HG02678 (cell line): ENCODE measurements at regions not wholly inside any gene's neighbourhood (a gene's known extent, or its start where the extent isn't known, plus 50 kb on each side); places are given as distances from the start of the nearest gene placed in this dataset.
"Not testable (repeated sequence)": the region's sequence is repeated elsewhere in the genome, so short reads cannot be mapped to it uniquely, and the experiment has no call there.

Source experiments
- ATAC-seq: cut with Tn5 transposase; IDR thresholded peaks from one replicate; pipeline ENCODE4 v1.9.1; 2021; ENCODE audit warnings: mild to moderate bottlenecking, moderate library complexity; ENCODE audit not compliant: unreplicated experiment

DNA sequence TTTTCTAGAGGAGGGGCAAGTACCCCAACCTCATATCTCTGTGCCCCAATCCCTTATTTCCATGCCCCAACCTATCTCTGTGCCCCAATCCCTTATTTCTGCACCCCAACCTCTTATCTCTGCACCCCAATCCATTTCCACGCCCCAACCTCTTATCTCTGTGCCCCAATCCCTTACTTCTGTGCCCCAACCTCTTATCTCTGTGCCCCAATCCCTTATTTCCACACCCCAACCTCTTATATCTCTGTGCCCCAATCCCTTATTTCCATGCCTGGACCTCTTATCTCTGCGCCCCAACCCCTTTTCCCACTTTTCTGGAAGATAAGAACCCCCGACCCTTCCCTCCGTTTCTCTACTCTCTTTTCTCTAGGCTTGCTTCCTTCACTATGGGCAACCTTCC, 199.0 kb downstream of the JRKL start:
- ATAC-seq = not testable (repeated sequence)

- no peak for ATAC-seq
Measured at GRCh38 chr11:96595011-96595410, 205.2 kb downstream of the JRKL start.

DNA sequence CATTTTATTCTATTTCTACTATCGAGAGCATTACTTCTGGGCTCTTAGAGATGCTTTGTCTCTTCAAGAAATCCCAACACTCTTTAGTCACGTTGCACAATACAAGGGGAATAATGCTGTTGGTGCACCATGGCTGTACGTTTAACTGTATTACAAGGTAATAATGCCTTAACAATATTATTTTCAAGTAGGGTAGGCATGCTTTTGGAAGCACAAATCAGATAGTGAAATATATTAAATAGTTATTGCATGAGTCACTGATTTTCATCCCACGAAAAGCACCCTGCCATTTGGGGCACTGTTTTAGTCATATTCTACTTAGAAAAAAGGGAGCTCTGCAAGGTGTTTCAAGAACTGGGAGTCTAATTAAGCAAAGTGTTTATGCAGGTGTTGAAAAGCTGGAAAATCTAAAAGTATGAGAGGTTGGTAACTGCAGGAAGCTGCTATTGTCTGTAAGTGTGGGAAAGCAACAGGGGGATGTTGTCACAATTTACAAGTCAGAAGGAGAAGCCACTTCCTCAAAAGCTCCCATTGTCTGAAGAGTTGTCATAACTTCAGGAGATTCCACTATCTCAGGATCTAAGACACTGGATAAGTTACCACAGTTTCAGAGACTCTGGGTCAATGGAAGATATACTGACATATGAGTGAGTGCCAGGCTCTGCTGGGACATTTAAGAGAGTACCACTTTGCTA, 218.2 kb downstream of the JRKL start:
- ATAC-seq = no peak

DNA sequence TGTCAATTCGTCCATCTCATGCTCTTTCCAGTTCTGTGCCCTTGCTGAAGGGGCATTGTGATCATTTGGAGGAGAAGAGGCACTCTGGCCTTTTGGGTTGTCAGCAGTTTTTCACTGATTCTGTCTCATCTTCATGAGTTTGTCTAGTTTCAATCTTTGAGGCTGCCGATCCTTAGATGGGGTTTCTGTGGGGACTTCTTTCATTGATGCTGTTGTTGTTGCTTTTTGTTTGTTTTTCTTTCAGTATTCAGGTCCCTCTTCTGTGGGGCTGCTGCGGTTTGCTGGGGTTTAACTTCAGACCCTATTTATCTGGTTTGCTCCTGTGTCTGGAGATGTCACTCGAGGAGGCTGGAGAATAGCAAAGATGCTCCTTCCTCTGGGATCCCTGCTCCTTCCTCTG, 224.3 kb downstream of the JRKL start:
- no peak for ATAC-seq

DNA sequence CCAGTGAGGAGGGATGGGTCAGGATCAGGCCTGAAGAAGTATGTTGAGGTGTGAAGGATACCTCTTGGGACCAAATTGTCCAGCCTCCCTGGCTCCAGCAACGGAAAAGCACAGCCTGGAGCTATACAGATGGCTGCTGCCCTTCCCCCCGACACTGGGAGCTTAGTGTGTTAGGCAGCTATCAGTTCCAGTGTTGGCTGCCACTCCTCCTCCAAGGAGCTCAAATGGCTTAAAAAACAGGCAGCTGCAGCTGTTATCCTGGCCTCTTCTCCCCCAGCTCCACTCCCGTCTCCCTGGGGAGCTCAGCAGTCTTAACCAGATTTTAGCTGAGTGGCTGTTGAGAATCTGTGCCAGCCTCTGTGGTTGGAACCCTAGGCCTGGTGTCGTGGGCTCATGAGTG, 225.0 kb downstream of the JRKL start:
- no peak for ATAC-seq

GRCh38 chr11:96620464-96621044, 230.7 kb downstream of the JRKL start:
- no peak for ATAC-seq

DNA sequence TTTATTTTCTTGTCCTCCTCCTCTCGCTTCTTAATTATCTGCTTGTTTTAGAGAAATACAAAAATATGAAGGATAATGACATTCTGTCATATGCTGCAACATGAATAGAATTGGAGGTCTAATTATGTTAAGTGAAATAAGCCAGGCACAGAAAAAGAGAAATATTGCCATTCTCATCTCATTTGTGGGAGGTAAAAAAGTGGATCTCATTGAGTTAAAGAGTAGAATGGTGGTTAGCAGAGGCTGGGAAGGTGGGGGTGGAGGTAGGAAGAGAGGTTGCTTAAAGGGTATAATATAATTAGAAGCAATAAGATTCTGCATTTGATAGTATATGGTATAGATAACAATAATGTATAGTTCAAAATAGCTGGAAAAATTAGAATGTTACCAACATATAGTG, 231.3 kb downstream of the JRKL start:
- no peak for ATAC-seq

- no peak for ATAC-seq
Measured at GRCh38 chr11:96622026-96622634, 232.3 kb downstream of the JRKL start.

DNA sequence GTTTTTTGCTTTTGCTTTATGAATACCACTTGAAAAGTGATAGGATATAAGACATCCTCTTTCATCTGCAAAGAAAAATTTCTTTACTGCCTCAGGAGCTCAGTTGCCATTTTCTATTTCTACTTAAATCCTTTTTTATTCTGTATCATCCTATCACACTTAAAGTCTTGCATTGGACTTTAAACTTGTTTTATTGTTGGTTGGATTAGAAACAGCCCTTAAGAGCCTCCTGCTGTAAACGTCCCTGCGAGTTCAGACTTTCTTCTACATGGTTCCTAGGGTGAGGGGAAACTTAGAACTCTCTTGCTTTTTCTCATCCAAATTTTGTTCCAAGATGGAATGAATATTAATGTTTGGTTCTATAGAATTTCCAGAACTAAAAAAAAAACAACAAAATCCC, 234.3 kb downstream of the JRKL start:
- no peak for ATAC-seq

DNA sequence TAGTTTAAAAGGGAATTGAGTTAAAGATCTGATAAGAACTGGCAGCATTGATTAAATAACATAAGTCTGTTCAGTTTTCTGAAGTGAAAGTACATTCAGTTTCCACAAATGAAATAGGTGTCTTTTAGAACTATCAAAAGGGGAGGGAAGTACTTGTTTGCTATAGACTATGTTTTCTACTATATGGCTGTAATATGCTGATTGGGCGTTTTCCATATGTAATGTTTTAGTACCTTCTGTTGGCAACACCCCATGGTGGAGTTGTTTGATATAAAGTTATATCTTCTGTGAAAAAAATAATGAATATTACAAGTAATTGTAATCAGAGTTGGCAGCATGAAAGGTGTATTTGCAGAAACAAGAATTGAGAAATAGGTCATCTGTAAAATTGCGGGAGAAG, 237.6 kb downstream of the JRKL start:
- ATAC-seq = no peak

- ATAC-seq = no peak
Measured at GRCh38 chr11:96635655-96636054, 245.8 kb downstream of the JRKL start.

- ATAC-seq = no peak
Measured at GRCh38 chr11:96641261-96641660, 251.4 kb downstream of the JRKL start.

DNA sequence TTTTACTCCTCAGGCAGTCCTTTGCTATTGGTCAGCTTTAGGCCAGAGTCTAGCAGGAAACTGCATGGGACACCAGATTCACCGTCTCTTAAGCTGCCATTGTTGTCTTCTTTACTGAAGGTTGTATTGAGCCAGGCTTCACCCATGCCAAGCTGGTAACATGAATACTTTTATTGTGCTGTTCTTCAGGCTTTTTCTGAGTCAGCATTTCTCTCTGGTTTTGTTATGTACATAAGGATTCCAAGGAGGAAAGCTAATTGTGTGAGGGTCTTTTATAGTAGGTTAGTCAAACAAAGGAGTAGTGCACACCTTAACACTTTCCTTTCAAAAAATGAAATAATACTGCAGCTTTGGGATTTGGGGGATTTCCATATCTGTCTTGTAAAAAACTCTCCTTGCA, 252.8 kb downstream of the JRKL start:
- no peak for ATAC-seq

DNA sequence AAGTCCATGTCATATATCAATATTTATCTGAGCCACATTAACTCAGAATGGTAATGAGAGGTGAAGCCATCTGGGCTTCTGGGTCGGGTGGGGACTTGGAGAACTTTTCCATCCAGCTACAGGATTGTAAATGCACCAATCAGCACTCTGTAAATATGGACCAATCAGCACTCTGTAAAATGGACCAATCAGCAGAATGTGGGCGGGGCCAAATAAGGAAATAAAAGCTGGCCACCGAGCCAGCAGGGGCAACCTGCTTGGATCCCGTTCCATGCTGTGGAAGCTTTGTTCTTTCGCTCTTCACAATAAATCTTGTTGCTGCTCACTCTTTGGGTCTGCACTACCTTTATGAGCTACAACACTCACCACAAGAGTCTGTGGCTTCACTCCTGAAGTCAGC, 253.4 kb downstream of the JRKL start:
- no peak for ATAC-seq

DNA sequence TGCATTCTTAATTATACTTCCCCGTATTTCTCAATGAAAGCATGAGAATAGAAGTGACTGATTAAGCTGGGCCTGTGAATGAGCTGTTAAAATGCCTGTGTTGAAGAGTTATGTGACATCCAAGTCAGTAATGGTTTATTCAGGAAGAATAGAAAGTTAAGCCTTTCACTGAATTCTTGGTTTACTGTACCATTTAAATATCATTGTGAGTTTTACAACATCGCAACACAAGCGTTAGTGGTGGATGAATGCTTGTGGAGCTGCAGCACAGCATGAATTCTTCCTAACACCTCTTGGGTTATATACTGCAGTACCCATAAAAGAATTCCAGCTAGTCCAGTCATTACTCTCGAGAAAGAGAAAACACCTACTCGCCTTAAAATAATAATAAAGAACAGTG, 257.8 kb downstream of the JRKL start:
- ATAC-seq = no peak

DNA sequence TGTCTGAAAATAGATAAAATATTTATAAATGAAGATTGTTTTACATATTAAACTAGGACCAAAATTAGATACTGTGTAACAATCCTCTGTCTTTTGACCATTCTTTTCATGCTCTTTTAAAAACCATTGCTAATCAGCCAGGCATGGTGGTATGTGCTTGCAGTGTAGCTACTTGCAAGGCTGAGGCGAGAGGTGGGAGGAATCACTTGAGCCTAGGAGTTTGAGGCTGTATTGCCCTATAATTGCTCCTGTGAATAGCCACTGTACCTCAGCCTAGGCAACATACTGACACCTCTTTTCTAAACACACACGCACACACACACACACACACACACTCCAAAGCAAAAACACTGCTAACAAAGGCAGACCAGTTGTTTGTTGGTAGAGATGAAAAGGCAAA, 259.2 kb downstream of the JRKL start:
- no peak for ATAC-seq

GRCh38 chr11:96652516-96652915, 262.7 kb downstream of the JRKL start:
- ATAC-seq = no peak

DNA sequence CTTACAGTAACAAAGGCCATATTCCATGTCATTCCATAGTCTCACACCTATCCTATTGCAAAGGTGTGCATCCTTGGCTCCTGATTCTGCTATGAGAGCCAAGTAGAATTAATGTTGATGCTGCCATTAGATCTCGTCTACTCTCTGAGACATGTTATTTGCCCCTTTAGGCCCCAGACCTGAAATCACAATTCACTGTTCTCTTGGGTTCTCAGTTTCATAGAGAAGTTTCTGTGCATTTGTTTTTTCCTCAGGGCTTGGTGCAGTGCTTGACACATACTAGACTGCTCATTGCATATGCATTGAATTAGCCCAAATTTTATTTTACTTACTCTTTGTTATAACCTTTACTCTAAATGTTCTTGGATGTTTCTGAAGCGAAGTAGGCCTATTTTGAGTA, 265.7 kb downstream of the JRKL start:
- no peak for ATAC-seq

DNA sequence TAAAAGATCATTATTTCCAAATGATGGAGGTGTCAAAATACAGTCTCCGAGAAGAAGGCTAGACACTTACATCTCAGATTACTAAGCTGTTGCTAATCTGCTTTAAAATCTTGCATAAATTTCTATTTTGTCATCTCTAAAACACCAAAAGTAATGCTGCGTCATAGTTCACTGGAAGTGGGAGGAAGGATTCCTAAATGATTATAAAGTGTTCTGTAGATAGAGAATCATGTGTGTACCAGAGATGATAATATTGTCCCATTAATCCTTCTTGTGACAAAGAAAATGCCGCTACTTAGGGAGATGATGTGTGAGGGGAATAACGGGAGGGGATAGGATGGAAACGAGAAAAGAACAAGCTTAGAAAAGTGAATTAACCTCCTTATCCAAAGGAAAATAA, 268.6 kb downstream of the JRKL start:
- no peak for ATAC-seq

DNA sequence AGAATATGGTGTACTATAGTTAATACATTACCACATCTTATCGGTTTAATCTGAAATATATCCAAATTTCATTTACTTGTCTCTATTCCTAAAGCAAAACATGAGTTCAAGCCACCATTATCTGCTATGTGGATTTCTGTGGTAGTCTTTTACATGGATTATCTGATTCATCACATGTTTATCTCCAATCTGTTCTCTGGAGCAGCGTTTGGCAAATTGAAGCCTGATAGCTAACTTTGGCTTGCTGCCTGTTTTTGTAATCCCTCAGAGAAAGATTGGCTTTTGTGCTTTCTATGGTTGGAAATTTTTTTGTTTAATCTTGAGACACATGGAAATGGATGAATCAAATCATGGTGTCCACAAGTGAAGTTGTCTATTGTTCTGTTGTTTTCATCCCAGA, 274.3 kb downstream of the JRKL start:
- no peak for ATAC-seq

- ATAC-seq = no peak
Measured at GRCh38 chr11:96680211-96681018, 290.6 kb downstream of the JRKL start.
